Peyer's patch (tissue), 4 donors: ENCODE measurements at regions not wholly inside any gene's neighbourhood (a gene's known extent, or its start where the extent isn't known, plus 50 kb on each side); places are given as distances from the start of the nearest gene placed in this dataset.

Experiments
- DNase-seq, 3 donors: peaks; one replicate each; pipeline ENCODE4 v3.0.0-alpha.2; 2017 to 2019
- H3K27ac ChIP-seq, 4 donors: fragments of 200-600 bp; sonication (generic); one replicate each; pipeline ENCODE4 v1.5.1; 2016 to 2019
- H3K27me3 ChIP-seq, 2 donors: fragments of 200-600 bp; sonication (generic); one replicate each; pipeline ENCODE4 v1.5.1; 2019
- H3K36me3 ChIP-seq, 3 donors: fragments of 200-600 bp; sonication (generic); one replicate each; pipeline ENCODE4 v1.5.1; 2016 to 2019
- H3K4me1 ChIP-seq, 4 donors: fragments of 200-600 bp; sonication (generic); one replicate each; pipeline ENCODE4 v1.5.1; 2016 to 2019
- H3K4me3 ChIP-seq, 4 donors: fragments of 200-600 bp; sonication (generic); 1 replicate in 3 of 4; 2 replicates in 1 of 4; pipeline ENCODE4 v1.5.1; 2016 to 2019; ENCODE audit warnings: mild to moderate bottlenecking in 1 of 4
- H3K9me3 ChIP-seq, 4 donors: fragments of 200-600 bp; sonication (generic); one replicate each; pipeline ENCODE4 v1.5.1; 2016 to 2019; ENCODE audit warnings: mild to moderate bottlenecking in 1 of 4
- POLR2A ChIP-seq, 2 donors: fragments of 450-650 bp; IDR thresholded peaks; one replicate each; pipeline ENCODE4 v1.5.1; 2017; ENCODE audit warnings: antibody characterized with exemption in 2 of 2, mild to moderate bottlenecking in 2 of 2, moderate library complexity in 2 of 2
- TF ChIP-seq, protein P1 (sequence below), 6 experiments: fragments of 450-650 bp in 4 of 6; fragments of 200-600 bp in 2 of 6; sonication (generic) in 1 of 6; IDR thresholded peaks; one replicate each; pipeline ENCODE4 v1.5.1; 2017 to 2019; ENCODE audit warnings: antibody characterized with exemption in 6 of 6, mild to moderate bottlenecking in 3 of 6, moderate library complexity in 1 of 6

DNA sequence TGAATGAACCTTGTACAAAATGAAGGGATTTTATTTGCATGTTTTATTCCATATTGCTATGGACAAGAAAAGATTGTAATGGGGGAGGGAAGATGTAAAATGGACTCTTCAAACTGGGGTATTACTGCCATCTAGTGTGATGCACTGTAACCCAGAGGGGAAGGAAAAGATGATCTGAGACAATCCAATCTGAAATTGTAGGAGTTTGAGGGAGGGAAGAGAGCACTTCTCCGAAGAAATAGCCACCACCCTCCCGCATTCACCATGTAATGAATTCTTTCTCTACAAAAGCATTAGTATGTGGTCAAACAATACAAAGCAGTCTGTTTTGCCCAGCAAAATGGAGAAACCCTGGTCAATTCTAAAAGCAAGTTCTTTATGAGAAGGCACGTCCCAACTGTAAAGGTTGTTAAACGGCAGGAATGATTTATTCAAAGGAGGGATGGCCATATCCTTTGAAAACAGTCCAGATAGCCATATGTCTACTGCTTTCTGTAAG is 679.5 kb upstream of the NRSN1 start:
- Histone ChIP-seq H3K27ac (no peak overlapping the region), H3K9me3 (no peaks in the 10 kb centered on the region), H3K27me3 (no peaks in the 10 kb centered on the region), H3K36me3 (no peaks in the 10 kb centered on the region), H3K4me3 (no peak overlapping the region), H3K4me1 (no peaks in the 10 kb centered on the region)
- TF ChIP-seq, protein P1, sequence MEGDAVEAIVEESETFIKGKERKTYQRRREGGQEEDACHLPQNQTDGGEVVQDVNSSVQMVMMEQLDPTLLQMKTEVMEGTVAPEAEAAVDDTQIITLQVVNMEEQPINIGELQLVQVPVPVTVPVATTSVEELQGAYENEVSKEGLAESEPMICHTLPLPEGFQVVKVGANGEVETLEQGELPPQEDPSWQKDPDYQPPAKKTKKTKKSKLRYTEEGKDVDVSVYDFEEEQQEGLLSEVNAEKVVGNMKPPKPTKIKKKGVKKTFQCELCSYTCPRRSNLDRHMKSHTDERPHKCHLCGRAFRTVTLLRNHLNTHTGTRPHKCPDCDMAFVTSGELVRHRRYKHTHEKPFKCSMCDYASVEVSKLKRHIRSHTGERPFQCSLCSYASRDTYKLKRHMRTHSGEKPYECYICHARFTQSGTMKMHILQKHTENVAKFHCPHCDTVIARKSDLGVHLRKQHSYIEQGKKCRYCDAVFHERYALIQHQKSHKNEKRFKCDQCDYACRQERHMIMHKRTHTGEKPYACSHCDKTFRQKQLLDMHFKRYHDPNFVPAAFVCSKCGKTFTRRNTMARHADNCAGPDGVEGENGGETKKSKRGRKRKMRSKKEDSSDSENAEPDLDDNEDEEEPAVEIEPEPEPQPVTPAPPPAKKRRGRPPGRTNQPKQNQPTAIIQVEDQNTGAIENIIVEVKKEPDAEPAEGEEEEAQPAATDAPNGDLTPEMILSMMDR (IDR thresholded peaks at IDR 0.05) = no peak
- no peak for TF ChIP-seq POLR2A (IDR thresholded peaks at IDR 0.05)
- no peak for DNase-seq

GRCh38 chr6:23447731-23448130 is 678.3 kb upstream of the NRSN1 start:
- DNase-seq = no peak
- H3K27me3 ChIP-seq = no peaks in the 10 kb centered on the region
- H3K4me3 ChIP-seq = no peak overlapping the region
- no peak overlapping the region for H3K27ac ChIP-seq
- no peaks in the 10 kb centered on the region for H3K9me3 ChIP-seq
- TF ChIP-seq POLR2A (IDR thresholded peaks at IDR 0.05) = no peak
- TF ChIP-seq, protein P1 (IDR thresholded peaks at IDR 0.05) = no peak
- H3K4me1 ChIP-seq = no peaks in the 10 kb centered on the region
- H3K36me3 ChIP-seq = no peaks in the 10 kb centered on the region

DNA sequence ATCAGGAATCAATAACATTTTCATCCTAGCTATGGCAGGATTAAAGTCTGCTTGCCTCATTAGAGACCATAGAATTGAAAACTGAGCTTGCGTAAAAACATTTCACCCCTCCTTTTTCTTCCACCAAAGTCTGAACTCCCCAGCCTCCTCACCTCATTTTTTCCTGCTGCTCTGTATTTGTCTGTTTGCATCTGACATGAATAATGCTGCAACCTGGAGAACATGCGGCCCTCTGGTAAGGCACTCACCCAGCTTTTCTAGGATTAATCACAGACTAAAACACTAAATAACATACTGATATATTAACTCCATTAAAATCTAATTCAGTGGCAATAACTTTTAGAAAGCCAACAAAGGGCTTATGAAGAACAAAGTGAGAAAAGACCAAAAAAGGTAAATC is 677.7 kb upstream of the NRSN1 start:
- no peaks in the 10 kb centered on the region for H3K27me3 ChIP-seq

DNA sequence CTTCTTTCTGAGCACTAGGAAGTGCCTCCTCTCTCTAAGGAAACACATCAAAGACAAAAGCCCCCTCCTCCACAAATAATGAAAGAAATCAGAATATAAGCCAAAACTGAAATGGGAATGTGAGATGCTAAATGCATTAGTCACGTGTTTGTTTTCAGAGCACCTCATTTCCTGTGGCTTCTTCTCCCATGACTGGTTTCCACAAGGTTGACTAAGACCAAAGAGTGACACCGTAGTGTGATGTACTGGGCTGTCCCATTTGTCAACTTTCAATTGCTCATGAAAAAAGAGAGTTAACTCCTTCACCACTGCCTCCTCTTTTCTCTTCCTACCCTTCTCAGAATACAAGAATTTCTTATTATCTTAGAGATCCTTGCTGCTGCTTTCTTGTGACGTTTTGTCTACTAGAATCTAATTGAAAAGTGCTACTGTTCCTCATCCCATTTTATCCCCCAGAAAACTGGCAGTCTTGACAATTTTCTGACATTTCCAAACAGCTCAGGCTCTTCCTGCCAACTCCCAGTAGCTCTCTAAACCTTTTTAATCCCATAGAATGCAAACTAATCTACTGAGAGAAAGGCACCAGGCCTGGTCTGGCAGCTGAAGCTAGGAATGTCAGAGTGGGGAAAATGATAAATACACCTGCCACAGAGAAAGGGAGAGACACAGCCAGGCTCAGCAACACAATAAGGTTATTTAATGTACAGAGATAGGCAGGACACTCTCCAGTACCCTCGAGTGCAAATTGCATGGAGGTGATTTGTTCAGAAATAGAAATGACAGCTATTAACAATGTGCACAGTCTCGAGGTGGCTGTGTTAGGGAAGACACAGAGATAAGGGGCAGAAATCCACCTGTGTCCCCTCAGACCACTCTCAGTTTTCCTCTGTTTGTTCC is 671.7 kb upstream of the NRSN1 start:
- TF ChIP-seq, protein P1 (IDR thresholded peaks at IDR 0.05) = no peak
- no peak for TF ChIP-seq POLR2A (IDR thresholded peaks at IDR 0.05)
- no peaks in the 10 kb centered on the region for H3K36me3 ChIP-seq
- H3K9me3 ChIP-seq = no peaks in the 10 kb centered on the region
- no peak overlapping the region for H3K27ac ChIP-seq
- no peaks in the 10 kb centered on the region for H3K27me3 ChIP-seq
- no peak overlapping the region for H3K4me3 ChIP-seq
- H3K4me1 ChIP-seq = no peaks in the 10 kb centered on the region
- no peak for DNase-seq

More for the DNA sequence above, 677.7 kb upstream of the NRSN1 start:
- Histone ChIP-seq H3K9me3 (no peaks in the 10 kb centered on the region), H3K27ac (no peak overlapping the region), H3K4me1 (no peaks in the 10 kb centered on the region), H3K36me3 (no peaks in the 10 kb centered on the region), H3K4me3 (no peak overlapping the region)
- TF ChIP-seq, protein P1 (IDR thresholded peaks at IDR 0.05) = no peak
- no peak for TF ChIP-seq POLR2A (IDR thresholded peaks at IDR 0.05)
- DNase-seq = no peak

- H3K4me3 ChIP-seq = no peak overlapping the region
- H3K4me1 ChIP-seq = no peaks in the 10 kb centered on the region
- no peaks in the 10 kb centered on the region for H3K36me3 ChIP-seq
- H3K27me3 ChIP-seq = no peaks in the 10 kb centered on the region
- TF ChIP-seq, protein P1 (IDR thresholded peaks at IDR 0.05) = no peak
- TF ChIP-seq POLR2A (IDR thresholded peaks at IDR 0.05) = no peak
- no peaks in the 10 kb centered on the region for H3K9me3 ChIP-seq
- DNase-seq = no peak
- no peak overlapping the region for H3K27ac ChIP-seq
Measured at GRCh38 chr6:23455754-23456153, 670.3 kb upstream of the NRSN1 start.
